ENCODE measurements at regions not wholly inside any gene's neighbourhood (a gene's known extent, or its start where the extent isn't known, plus 50 kb on each side); places are given as distances from the start of the nearest gene placed in this dataset.

DNA sequence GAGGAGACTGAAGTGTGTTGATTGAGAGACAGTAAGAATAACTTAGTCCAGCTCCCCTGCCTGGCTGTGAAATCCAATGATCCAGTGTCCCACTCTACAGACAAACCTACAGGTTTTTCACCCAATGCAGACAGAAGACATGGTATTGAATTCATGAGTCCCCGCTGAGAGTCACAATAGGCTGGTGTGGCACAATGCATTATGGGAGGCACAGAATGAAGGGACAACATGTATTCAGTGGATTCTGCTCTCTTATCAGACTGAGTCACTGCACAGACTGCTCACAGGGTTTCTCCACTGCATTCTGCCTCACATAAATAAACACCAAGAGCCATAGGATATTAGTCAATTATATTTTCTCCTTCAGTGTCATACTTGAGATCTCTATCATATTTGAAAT lies 55.2 kb upstream of the TOP3B start:
- H3K9ac ChIP-seq (ENCODE audit: low read depth in 2 of 2, low read length in 2 of 2) = no peak overlapping the region
- no peaks in the 10 kb centered on the region for H3K36me3 ChIP-seq
- H3K4me3 ChIP-seq = no peak overlapping the region
- TF ChIP-seq, protein P1, sequence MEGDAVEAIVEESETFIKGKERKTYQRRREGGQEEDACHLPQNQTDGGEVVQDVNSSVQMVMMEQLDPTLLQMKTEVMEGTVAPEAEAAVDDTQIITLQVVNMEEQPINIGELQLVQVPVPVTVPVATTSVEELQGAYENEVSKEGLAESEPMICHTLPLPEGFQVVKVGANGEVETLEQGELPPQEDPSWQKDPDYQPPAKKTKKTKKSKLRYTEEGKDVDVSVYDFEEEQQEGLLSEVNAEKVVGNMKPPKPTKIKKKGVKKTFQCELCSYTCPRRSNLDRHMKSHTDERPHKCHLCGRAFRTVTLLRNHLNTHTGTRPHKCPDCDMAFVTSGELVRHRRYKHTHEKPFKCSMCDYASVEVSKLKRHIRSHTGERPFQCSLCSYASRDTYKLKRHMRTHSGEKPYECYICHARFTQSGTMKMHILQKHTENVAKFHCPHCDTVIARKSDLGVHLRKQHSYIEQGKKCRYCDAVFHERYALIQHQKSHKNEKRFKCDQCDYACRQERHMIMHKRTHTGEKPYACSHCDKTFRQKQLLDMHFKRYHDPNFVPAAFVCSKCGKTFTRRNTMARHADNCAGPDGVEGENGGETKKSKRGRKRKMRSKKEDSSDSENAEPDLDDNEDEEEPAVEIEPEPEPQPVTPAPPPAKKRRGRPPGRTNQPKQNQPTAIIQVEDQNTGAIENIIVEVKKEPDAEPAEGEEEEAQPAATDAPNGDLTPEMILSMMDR (IDR thresholded peaks at IDR 0.05) = no peak
- H3K9me3 ChIP-seq = no peaks in the 10 kb centered on the region
- no peak for DNase-seq
- intact Hi-C loops (cut with DNase I) = no loop called here
- H3K27me3 ChIP-seq = no peaks in the 10 kb centered on the region
- no peak overlapping the region for H3K27ac ChIP-seq
- no peaks in the 10 kb centered on the region for H3K4me1 ChIP-seq

DNA sequence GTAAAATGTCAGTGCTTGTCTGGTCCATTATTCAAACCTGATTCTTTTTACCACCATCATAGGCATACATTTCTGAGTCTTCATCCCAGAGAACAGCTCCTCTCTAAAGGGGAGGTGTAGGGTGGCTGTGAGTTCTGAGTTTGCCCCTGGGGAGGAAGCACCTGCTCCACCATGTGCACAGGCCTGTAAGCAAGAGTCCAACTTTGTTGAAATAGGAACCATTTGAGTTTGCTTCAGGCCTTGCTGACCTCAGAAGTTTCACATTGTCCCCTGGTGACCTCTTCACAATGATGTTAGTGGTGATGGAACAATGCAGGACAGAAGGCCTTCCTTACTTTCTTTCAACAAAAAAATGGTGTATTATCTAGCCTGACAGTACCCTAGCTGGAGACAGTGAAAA lies 54.6 kb upstream of the TOP3B start:
- intact Hi-C loops (cut with DNase I) = no loop called here
- Histone ChIP-seq H3K9ac (ENCODE audit: low read depth in 2 of 2, low read length in 2 of 2) (no peak overlapping the region), H3K27me3 (no peaks in the 10 kb centered on the region), H3K9me3 (no peaks in the 10 kb centered on the region), H3K4me3 (no peak overlapping the region), H3K27ac (no peak overlapping the region), H3K36me3 (no peaks in the 10 kb centered on the region), H3K4me1 (no peaks in the 10 kb centered on the region)
- DNase-seq = no peak
- TF ChIP-seq, protein P1 (IDR thresholded peaks at IDR 0.05) = no peak

DNA sequence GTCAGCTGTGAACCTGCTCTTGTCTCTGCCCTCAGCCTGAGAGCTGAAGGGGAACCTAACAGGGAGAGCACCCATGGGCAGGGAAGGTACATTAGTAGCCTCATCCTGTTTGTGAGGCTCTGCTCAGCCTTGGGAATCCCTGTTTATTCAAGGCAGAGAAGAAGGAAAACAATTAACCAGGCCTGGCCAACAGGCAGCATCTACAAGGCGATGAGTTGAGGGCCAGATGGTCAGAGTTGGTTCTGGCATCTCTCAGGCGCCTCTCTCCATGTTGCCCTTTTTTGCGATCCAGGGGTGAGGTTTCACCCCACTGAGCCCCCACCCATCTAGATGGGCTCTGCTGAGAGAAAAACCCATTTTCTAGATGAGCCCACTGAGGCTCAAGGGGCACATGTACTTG lies 54.0 kb upstream of the TOP3B start:
- intact Hi-C loops (cut with DNase I) = no loop called here
- H3K27ac ChIP-seq = no peak overlapping the region
- no peak for DNase-seq
- H3K36me3 ChIP-seq = no peaks in the 10 kb centered on the region
- H3K9me3 ChIP-seq = no peaks in the 10 kb centered on the region
- H3K4me1 ChIP-seq = no peaks in the 10 kb centered on the region
- H3K4me3 ChIP-seq = no peak overlapping the region
- no peak overlapping the region for H3K9ac ChIP-seq (ENCODE audit: low read depth in 2 of 2, low read length in 2 of 2)
- no peaks in the 10 kb centered on the region for H3K27me3 ChIP-seq
- TF ChIP-seq, protein P1 (IDR thresholded peaks at IDR 0.05) = no peak

DNA sequence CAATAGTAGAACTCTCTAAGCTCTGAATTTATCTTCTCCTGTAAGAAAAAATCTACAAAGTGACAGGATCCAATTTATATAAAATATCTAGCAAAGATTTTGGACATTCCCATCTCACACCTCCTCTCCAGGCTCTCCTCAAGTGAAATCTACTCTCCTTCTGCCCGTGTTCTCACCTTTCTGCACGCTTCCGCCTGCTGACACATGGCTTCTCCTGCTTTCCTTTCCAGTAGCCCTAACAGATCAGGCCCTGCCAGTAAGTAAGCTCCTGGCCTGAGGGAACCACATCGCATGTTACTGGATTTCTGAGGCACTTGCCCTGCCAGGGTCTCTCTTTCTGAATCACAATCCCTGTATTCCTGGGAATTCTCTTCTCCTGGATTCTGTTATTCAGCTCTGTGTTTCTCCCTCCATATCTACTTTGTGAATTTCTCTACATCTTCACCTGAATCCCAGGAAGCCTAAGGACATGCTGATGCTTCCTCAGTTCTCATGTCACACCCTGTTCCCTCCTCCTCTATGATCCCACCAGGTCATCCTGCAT lies 53.3 kb upstream of the TOP3B start:
- intact Hi-C loops (cut with DNase I) = no loop called here
- H3K9ac ChIP-seq (ENCODE audit: low read depth in 2 of 2, low read length in 2 of 2) = no peak overlapping the region
- no peaks in the 10 kb centered on the region for H3K9me3 ChIP-seq
- no peaks in the 10 kb centered on the region for H3K4me1 ChIP-seq
- no peaks in the 10 kb centered on the region for H3K36me3 ChIP-seq
- TF ChIP-seq, protein P1 (IDR thresholded peaks at IDR 0.05) = no peak
- H3K27me3 ChIP-seq = no peaks in the 10 kb centered on the region
- no peak for DNase-seq
- no peak overlapping the region for H3K4me3 ChIP-seq
- H3K27ac ChIP-seq = no peak overlapping the region

DNA sequence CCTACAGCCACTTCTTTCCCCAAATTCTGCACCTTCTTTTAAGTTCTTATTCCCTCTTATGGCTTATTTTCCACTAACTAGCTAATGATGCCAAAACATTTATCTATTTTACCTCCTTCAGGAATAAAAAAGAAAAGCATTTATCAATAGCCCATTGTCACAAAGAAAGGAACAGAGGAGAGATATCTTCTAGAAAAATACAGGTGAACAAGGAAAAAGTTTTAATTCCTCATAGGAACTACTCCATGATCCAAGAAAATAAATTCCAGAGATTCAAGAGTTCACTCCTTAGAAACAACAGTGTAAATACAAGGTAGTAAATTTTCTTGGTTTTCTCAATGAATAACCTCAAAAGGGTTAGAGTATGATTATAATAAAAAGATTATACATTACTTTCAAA lies 52.6 kb upstream of the TOP3B start:
- Histone ChIP-seq H3K27me3 (no peaks in the 10 kb centered on the region), H3K27ac (no peak overlapping the region), H3K36me3 (no peaks in the 10 kb centered on the region), H3K9ac (ENCODE audit: low read depth in 2 of 2, low read length in 2 of 2) (no peak overlapping the region), H3K4me1 (no peaks in the 10 kb centered on the region), H3K4me3 (no peak overlapping the region), H3K9me3 (no peaks in the 10 kb centered on the region)
- intact Hi-C loops (cut with DNase I) = no loop called here
- no peak for DNase-seq
- TF ChIP-seq, protein P1 (IDR thresholded peaks at IDR 0.05) = no peak

Data from colonic mucosa (tissue), 4 donors.